Skin epidermis (tissue), 12 donors: ENCODE measurements at regions not wholly inside any gene's neighbourhood (a gene's known extent, or its start where the extent isn't known, plus 50 kb on each side); places are given as distances from the start of the nearest gene placed in this dataset.
A peak's percentile ranks its signal among the peaks of the same experiment; 100 is the strongest.

Source experiments
- H3K27ac ChIP-seq, 21 experiments: fragments of 200-600 bp; sonication (generic) in 11 of 21; one replicate each; pipeline ENCODE4 v1.5.0; 2020; ENCODE audit warnings: mild to moderate bottlenecking in 3 of 21, inconsistent platforms in 2 of 21, moderate library complexity in 2 of 21
- H3K4me3 ChIP-seq, 7 experiments: fragments of 200-600 bp; sonication (generic) in 2 of 7; one replicate each; pipeline ENCODE4 v1.5.0; 2020; ENCODE audit warnings: inconsistent platforms in 2 of 7, mild to moderate bottlenecking in 2 of 7, moderate library complexity in 1 of 7

DNA sequence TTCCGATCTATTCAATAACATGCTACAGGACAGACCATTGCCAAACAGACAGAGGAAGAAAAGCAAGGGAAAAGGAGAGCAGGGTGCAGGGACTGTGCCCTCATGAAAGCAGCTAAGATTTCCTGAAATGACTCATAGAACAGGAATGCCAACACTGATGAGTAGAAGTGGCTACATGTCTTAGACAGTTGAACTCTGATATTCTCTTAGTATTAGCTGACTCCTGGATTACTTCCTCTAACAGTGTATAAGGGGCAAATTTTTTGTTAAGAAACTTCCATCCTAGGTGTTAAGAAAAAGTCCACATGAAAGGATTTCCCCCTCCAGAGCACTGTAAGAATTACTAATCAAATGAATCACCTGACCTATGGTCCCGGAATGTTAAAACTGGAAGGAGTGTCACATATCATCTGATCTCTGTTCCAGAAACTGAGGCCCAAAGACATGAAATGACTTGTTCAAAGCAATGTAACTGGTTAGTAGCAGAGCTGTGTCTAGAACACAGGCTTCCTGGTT, 224.9 kb downstream of the IBTK start:
- H3K4me3 ChIP-seq = no peak overlapping the region
- peak overlapping the region in 6 of 21 experiments; percentile 2 to 63 (median 20) for H3K27ac ChIP-seq

DNA sequence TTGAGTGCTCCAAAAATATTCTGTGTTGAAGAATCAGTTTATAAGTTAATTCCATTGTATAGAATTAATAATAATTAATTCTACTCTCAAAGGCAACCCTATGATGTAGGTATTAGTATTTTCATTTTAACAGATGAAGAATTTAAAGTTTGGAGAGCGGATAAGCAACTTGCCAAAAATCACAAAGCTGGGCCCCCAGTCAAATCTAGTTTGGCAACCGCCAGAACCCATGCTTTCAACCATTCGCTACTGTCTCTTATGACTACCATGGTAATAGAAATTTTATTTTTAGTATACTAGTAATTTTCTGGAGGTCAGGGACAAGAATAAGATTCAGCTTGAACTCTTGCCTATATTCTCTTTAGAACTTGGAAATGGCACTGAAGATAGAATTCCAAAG, 229.8 kb downstream of the IBTK start:
- Histone ChIP-seq H3K27ac (peak overlapping the region in 1 of 21 experiments; percentile 31), H3K4me3 (no peak overlapping the region)

DNA sequence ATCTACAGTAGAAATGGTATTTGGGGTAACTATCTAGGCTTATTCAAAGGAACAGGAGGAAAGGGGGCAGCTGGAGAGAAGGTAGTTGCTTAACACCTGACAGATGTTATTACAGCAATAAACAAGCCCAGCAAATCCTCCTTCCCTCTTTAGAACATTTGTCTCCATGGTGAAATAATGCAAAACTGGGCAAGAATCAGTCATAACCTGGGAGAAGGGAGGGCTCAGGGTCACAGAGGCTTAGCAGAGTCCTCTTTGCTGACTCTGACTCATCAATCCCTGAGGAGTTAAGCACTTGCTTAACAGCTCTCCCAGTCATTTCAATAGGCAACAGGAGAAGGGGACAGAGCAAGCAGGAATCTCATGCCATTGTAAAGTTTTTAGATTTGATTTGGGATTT, 230.3 kb downstream of the IBTK start:
- Histone ChIP-seq H3K27ac (peak overlapping the region in 5 of 21 experiments; percentile 2 to 51 (median 26)), H3K4me3 (no peak overlapping the region)

DNA sequence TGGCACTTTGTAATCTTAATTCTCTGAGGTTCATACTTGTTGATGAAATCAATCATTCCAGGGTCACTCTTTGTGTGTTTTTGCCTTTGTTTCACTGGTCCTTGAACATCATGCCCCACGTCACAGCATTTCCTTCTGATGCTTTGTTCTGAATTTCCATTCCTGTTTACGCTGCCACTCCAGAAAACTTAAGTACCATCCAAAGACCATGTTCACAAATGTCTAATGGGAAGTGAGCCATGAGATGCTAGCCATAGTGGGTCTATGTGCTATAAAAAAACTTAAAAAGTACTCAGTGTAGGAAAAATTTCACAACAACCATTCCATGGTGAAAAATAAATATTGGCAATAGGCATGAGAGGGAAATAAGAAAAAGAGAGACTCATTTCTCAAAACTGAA, 232.0 kb downstream of the IBTK start:
- H3K27ac ChIP-seq = peak overlapping the region in 1 of 21 experiments; percentile 63
- no peak overlapping the region for H3K4me3 ChIP-seq

DNA sequence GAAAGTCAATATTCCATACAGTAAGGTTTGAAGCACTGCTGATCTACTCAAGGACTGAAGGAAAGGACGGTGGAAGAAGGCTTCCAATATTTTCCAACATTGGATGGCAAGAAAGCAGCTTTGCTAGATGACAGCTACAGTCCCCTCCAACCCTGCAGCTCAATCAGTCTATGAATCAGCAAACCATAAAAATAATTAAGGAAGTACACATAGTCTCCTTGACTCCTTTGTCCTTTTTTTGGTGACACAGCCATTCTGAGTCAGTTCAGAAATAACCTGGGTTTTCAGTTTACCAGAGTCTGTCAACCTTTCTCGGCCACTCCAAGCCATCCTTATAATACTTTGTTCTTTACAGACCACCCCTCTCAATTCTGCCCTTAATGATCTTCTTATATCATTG, 232.5 kb downstream of the IBTK start:
- peak overlapping the region in 4 of 21 experiments; percentile 13 to 63 (median 30) for H3K27ac ChIP-seq
- H3K4me3 ChIP-seq = no peak overlapping the region

DNA sequence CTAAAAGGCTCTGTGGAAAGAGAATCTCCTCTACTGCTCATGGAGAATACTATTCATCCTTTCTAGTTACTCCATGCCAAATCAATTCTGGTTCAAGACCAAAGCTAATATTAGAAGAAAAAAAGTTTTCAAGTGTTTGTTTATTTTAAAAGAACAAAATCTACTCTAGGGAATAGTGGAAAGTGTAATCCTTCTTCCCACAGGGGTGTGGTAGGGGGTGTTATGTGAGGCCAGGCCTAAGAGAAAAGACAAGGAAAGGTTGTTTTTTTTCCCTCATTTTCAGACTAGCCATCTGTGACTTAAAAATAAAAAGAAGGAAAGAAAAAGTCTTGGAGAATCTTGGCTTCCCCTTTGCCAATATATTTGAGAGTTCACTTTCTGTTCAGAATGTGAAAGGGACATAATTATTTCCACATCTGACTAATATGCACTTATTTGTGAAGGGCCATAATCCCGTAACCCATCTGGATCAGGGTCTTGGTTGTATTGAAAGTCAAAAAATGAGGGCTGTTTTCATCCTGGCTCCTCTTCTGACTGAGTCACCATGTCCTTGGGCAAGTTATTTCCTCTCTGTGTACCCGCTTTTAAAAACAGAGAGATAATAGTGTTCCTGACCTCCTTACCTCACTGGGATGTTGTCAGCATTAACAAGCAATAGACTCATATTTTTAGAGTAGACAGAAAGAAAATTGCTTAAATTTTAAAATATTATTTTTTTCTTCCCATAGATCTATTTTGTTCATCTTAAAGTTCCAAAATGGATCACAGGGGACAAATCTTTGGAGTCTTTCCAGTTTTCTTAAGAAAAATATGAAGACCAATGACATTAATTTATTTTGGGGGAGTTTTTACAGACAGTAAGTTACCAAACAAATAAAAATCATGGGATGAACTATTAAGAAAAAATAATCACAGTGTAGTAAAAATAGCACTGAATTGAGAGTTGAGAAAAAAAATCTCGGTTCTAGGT, 233.7 kb downstream of the IBTK start:
- Histone ChIP-seq H3K27ac (peak overlapping the region in 6 of 21 experiments; percentile 12 to 47 (median 21)), H3K4me3 (no peak overlapping the region)

DNA sequence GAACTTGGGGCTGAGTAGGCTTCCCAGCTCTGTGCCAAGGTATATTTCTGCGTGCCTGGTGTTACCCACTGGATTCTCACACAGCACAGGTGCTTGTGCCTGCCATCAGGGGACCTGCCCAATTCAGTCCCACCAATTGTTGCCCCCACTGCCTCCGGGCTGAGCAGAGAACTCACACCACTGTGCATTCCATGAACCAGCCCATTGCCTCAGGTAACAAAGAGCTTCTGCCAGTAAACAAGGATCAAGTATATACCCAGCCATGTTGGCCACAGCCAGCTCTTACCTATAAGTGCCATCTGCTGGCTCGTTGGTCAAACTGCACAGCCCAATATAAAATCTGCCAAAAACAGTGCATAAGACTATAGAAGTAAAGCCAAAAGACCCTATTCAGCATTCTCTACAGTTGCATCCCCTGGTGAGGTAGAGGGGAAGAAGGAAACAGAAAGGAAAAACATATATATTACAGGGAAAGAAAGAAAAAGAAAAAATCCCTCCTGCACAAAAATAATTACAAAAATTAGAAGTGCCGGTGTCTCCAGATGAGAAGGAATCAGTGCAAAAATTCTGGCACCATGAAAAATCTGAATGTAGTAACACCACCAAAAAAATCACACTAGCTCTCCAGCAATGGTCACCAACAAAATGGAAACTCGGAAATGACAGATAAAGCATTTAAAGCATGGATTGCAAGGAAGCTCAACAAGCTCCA, 241.4 kb downstream of the IBTK start:
- H3K4me3 ChIP-seq = no peak overlapping the region
- H3K27ac ChIP-seq = no peak overlapping the region

DNA sequence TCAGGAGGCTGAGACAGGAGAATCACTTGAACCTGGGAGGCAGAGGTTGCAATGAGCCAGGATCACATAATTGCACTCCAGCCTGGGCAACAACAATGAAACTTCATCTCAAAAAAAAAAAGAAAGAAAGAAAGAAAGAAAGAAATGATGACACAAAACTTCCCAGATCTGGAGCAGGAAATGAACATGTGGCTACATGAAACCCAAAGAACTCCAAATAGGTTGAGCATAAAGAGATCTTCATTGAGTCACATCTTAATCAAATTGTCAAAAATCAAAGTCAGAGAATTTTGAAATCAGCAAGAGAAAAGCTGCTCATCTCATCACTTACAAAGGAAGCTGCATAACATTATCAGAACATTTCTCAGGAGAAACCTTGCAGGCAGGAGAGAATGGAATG, 247.0 kb downstream of the IBTK start:
- Histone ChIP-seq H3K27ac (no peak overlapping the region), H3K4me3 (no peak overlapping the region)

DNA sequence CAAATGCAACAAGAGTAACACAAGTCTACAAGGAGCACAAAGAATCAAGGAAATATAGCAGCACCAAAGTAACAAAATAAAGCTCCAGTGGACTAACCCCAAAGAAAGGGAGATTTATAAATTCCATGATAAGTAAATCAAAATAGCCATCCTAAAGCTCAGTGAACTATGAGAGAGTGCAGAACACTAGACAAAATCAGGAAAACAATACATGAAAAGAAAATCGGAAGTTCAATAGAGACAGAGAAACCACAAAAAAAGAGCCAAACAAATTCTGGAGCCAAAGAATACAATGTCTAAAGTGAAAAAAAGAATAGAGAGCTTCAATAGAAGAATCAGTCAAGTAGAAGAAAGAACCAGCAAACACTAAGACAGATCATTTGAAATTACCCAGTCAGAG, 247.3 kb upstream of the TENT5A start:
- no peak overlapping the region for H3K27ac ChIP-seq
- H3K4me3 ChIP-seq = no peak overlapping the region

DNA sequence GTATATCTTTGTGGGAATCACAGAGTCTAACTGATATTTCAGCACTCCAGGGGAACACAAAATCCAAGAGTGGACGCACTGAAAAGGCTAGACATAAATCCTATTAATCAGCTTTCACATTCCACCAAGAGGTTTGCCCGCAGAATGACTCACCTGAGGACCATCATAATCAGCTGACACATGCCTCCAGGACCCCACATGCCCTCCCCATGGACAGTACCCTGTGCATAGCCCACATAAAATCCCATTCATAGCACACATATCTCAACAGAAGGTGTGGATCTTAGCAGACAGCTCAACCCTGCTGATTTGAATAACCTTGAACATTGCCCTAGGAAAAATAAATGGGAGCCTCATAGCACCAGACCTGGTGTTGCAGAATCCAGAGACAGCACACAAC, 246.8 kb upstream of the TENT5A start:
- H3K4me3 ChIP-seq = no peak overlapping the region
- H3K27ac ChIP-seq = no peak overlapping the region

DNA sequence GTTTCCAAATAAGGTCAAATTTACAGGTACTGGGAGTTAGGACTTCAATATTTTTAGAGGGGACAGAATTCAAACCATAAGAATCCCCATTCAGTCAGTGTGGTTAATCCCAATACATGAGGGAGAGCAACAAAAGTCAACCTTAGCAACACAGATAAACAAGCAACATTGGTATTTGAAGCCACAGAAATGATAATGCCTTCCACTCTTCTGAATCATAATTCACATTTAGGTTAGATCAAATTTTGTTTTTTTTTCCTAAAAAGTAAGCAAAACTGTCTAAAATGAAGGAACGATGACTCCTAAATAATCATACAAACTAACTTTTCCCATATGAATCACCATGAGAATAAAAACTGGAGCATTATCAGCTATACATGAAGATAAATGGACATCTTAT, 246.0 kb upstream of the TENT5A start:
- H3K27ac ChIP-seq = peak overlapping the region in 2 of 21 experiments; percentile 52 to 71
- H3K4me3 ChIP-seq = no peak overlapping the region

DNA sequence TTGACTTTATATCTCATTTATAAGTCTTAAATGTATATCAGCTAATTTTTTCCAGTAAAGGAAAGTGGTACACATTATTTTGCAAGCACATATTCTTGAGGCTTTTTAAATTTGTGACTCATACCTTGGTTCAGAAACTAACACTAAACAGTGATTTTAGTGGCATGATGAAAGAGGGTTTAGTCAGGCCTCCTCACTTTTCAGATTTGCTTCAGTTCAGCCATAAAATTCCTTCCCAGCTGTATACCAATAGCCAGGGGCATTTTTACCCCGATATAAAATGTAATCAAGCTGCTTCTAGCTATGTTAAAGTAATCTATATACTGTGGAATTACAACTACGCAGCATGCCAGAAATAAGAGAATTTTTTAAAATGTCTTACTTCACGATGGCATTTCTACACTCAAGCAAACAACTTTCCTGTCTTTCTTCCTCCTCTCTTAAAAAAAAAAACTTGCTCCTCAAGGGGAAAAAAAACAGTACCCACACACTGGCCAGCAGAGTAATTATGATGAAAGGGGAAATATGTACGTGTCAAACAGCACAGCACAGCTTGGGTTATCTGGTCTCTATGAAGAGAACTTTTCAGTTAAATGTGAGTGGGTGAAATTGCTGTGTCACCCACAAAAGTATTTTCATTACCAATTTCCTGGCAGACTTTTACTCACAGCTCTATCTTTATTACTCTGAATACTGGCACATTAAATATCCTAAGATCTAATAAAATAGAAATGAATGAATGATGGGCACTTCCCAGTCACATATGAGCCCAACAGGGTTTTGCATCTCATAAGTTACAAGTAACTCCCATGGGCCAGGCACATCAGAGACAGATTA, 244.8 kb upstream of the TENT5A start:
- peak overlapping the region in 10 of 21 experiments; percentile 7 to 71 (median 44) for H3K27ac ChIP-seq
- H3K4me3 ChIP-seq = no peak overlapping the region

DNA sequence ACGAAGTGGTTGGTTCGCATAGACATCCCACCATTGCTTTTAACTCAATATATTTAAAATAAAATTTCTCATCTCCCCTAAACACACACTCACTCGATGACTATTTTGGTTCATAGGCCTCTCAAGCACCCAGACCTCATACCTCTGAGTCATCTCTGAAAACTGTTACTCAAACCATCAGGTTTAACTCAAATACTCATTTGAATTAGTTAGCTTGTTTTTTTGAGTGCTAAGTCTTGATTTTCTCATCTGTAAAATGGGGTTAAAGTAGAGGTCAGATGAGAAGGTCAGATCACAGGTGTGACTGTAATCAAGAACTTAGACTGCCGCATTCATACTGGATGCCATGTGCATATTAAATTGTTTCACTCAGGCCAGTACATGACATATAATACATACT, 243.9 kb upstream of the TENT5A start:
- Histone ChIP-seq H3K4me3 (no peak overlapping the region), H3K27ac (peak overlapping the region in 7 of 21 experiments; percentile 7 to 71 (median 41))

DNA sequence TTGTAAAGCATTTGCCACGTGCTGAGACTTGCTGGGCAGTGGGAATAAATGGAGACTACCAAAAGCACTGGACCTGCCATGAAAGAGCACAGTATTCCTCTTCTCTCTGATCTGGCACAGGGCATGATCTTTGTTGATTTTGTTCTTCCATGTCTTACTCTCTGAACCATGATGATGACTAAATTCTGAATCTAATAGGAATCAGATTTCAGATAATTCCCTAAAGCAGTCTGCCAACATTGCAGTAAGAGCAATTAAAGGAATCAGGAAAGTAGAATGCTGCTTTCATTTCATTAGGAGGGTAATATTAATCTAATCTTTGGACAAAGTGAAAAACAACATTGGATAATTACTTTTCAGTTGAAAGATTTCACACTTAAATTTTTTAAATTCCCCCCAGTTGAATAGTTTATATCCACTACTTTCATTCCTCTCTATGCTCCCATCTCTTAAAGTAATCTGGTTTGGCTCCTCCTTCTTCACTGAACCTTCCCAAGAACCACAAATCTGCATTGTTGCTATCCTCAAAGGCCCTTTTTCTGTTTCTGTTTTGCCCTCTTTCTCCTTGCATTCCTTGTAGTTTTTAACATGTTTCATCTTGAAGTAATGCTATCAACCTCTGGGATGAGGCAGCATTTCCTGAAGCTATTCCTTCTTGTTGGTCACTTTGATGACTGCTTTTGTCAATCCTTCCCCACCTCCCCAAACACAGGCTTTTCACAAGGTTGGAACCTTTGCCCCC, 243.2 kb upstream of the TENT5A start:
- peak overlapping the region in 10 of 21 experiments; percentile 11 to 71 (median 52) for H3K27ac ChIP-seq

DNA sequence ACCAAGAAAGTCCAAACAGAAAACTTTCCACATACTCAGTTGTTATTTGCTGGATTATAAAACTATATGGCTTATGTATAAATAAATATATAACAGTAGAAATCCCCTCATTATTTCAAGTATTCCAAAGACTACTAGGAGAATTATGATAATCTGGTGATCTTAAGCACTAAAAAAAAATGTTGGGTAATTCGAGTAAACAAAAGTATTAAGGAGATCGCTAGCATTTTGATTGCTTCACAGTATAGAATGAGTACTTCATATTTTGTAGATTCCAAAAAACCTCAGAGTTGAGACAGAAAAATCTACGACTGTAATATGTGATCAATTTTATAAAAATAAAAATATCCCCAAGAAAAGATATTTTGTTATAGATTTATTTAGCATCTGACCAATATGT, 236.4 kb upstream of the TENT5A start:
- Histone ChIP-seq H3K4me3 (no peak overlapping the region), H3K27ac (no peak overlapping the region)

More for the DNA sequence above, 243.2 kb upstream of the TENT5A start:
- H3K4me3 ChIP-seq = no peak overlapping the region

DNA sequence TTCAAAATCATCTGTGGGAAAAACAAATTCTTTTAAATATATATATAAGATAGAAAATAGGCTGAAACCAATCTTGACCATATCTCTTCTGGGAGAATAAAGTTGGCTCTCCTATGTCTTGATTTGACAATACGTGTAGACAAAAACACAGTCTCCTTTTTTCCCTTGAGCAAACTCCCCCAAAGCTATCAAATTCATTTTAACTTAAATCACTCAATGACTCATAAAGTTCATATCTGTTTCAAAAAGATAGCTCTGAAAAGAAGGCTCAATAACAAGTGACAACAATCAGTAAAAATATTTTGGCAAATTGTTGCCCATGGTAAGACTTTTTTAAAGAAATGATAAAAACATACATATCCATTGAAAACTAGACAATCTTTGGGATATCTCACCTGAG, 236.0 kb upstream of the TENT5A start:
- no peak overlapping the region for H3K4me3 ChIP-seq
- no peak overlapping the region for H3K27ac ChIP-seq

DNA sequence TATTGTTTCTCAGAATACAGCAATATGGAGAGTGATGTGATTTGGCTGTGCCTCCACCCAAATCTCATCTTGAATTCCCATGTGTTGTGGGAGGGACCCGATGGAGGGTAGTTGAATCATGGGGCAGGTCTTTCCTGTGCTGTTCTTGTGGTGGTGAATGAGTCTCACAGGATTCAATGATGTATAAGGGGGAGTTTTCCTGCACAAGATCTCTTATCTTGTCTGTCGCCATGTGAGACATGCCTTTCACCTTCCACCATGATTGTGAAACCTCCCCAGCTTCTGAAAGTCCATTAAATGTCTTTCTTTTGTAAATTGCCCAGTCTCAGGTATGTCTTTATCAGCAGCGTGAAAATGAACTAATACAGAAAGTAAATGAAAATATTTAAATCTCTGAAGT, 234.8 kb upstream of the TENT5A start:
- H3K27ac ChIP-seq = no peak overlapping the region

DNA sequence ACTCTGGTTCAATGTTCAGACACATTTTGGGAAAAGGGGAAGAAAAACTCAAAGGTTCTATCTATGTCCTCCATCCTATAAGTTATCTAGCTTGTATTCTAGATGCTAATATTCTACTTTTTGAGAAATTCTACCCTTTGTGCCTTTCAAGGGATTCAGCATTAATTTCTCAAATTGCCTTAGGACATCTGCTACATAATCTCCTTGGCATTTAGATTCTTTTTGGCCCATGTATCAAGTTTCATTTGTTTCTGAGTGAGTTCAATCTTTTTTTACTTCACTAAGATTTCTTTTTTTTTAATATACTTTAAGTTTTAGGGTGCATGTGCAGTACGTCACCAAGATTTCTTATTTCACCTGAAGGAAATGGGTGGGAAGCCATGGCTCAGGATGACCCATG, 232.7 kb upstream of the TENT5A start:
- no peak overlapping the region for H3K27ac ChIP-seq
- no peak overlapping the region for H3K4me3 ChIP-seq

More for the DNA sequence above, 234.8 kb upstream of the TENT5A start:
- H3K4me3 ChIP-seq = no peak overlapping the region

DNA sequence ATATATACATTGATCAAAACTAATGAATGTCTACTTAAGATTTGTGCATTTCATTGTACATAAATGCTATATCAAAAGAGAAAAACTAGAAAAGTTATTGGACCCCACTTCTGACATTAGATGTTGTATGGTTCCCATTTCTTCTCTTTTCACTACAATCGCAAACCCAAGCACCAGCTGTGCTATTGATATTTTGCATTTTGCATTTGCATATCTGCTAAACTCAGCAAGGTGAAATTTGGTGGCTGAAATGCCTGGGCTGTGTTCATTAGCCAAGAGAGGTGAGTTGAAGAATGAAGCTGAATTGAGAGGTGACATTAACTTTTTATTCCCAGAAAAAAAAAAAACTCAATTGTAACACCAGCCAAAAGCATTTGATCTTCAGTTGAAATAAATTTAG, 232.1 kb upstream of the TENT5A start:
- H3K4me3 ChIP-seq = no peak overlapping the region

More for the DNA sequence above, 232.1 kb upstream of the TENT5A start:
- H3K27ac ChIP-seq = no peak overlapping the region
